IPS-18a (cell line): ENCODE measurements at regions not wholly inside any gene's neighbourhood (a gene's known extent, or its start where the extent isn't known, plus 50 kb on each side); places are given as distances from the start of the nearest gene placed in this dataset.
"Not testable (repeated sequence)": the region's sequence is repeated elsewhere in the genome, so short reads cannot be mapped to it uniquely, and the experiment has no call there.

Experiments used
- H3K27ac ChIP-seq: one replicate; pipeline ENCODE4 v1.5.1; 2013; ENCODE audit warnings: low read length
- H3K27me3 ChIP-seq: one replicate; pipeline ENCODE4 v1.6.1; 2013; ENCODE audit warnings: mild to moderate bottlenecking, low read length; ENCODE audit not compliant: control insufficient read depth, insufficient read depth
- H3K36me3 ChIP-seq: one replicate; pipeline ENCODE4 v1.6.1; 2013; ENCODE audit warnings: low read depth, low read length; ENCODE audit not compliant: control insufficient read depth
- H3K4me1 ChIP-seq: one replicate; pipeline ENCODE4 v1.6.1; 2013; ENCODE audit warnings: low read depth, low read length; ENCODE audit not compliant: control insufficient read depth
- H3K4me3 ChIP-seq: one replicate; pipeline ENCODE4 v1.5.1; 2013; ENCODE audit warnings: low read length
- H3K9ac ChIP-seq: one replicate; pipeline ENCODE4 v1.6.1; 2013; ENCODE audit warnings: mild to moderate bottlenecking, low read length, moderate library complexity
- H3K9me3 ChIP-seq: one replicate; pipeline ENCODE4 v1.6.1; 2013; ENCODE audit warnings: low read depth, low read length; ENCODE audit not compliant: control insufficient read depth

DNA sequence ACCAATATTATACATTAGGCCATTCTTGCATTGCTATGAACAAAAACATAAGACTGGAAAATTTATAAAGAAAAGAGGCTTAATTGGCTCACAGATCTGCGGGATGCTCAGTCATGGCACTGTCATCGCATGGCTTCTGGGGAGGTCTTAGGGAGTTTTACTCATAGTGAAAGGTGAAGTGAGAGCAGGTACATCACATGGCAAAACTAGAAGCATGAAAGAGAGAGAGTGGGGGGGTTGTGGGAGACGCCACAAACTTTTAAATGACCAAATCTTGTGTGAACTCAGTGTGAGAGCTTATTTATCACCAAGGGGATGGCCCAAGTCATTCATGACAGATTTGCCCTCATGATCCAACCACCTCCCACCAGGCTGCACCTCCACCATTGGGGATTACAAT lies 398.3 kb upstream of the EDIL3 start:
- no peak overlapping the region for H3K4me3 ChIP-seq
- H3K9ac ChIP-seq, result no peak overlapping the region
- no peaks in the 10 kb centered on the region for H3K36me3 ChIP-seq
- no peaks in the 10 kb centered on the region for H3K4me1 ChIP-seq
- H3K27ac ChIP-seq, result no peak overlapping the region
- H3K9me3 ChIP-seq, result no peaks in the 10 kb centered on the region
- H3K27me3 ChIP-seq, result no peaks in the 10 kb centered on the region

DNA sequence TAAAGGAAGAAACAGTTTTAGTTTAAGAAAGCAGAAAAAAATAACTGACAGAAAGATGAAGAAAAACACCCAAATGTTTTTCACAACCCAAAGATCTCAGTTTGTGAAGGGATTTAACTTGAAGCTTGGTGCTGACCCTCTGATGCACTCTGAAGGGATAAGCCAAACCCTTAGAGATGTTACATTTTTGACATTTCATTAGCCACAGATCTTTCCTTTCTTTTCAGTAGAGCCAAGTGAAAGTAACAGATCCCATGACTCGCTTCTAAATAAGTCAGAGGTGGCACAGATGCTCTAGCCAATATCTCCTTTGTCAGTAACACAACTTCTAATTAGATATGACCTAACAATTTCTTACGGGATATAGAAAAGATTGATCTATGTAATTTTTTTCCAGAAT lies 394.5 kb upstream of the EDIL3 start:
- H3K4me1 ChIP-seq, result no peaks in the 10 kb centered on the region
- H3K4me3 ChIP-seq, result no peak overlapping the region
- no peak overlapping the region for H3K9ac ChIP-seq
- no peaks in the 10 kb centered on the region for H3K36me3 ChIP-seq
- H3K27ac ChIP-seq, result no peak overlapping the region
- H3K27me3 ChIP-seq, result no peaks in the 10 kb centered on the region
- no peaks in the 10 kb centered on the region for H3K9me3 ChIP-seq

DNA sequence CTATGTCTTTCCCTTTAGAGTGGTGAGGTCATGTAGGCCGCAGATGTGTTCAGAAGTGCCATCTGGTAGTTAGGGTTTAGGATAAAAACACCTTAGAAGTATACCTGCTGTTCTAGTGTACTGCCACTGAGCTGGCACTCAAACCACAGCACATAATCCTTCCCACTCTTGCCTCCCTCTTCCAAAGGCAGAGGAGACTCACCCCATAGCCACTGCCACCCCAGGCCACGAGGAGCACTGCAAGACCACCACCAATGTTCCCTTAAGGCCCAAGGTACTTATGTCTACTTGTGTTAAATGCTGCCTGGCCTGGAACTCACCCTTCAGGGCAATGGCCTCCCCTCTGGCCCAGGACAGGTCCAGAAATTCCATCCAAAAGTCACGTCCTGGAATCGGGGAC lies 379.5 kb upstream of the EDIL3 start:
- no peak overlapping the region for H3K27ac ChIP-seq
- no peak overlapping the region for H3K9ac ChIP-seq
- no peaks in the 10 kb centered on the region for H3K36me3 ChIP-seq
- no peaks in the 10 kb centered on the region for H3K27me3 ChIP-seq
- no peaks in the 10 kb centered on the region for H3K4me1 ChIP-seq
- no peaks in the 10 kb centered on the region for H3K9me3 ChIP-seq
- no peak overlapping the region for H3K4me3 ChIP-seq

DNA sequence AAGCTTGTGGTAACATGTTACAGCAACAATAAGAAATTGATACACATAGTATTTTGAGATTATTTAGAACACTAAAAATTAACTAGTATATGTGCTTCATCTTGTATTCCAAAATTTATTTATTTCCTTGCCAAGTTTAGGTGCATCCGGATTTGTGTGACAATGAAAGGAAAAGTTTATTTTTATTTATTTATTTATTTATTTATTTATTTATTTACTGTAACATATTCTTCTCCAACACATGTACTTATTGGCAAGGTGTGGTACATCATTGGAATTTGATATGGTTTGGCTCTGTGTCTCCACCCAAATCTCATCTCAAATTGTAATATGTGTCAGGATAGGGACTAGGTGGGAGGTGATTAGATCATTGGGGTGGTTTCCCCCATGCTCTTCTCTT lies 373.3 kb upstream of the EDIL3 start:
- Histone ChIP-seq H3K9ac (no peak overlapping the region), H3K27me3 (no peaks in the 10 kb centered on the region), H3K36me3 (no peaks in the 10 kb centered on the region), H3K4me1 (no peaks in the 10 kb centered on the region), H3K27ac (no peak overlapping the region), H3K9me3 (no peaks in the 10 kb centered on the region), H3K4me3 (no peak overlapping the region)

DNA sequence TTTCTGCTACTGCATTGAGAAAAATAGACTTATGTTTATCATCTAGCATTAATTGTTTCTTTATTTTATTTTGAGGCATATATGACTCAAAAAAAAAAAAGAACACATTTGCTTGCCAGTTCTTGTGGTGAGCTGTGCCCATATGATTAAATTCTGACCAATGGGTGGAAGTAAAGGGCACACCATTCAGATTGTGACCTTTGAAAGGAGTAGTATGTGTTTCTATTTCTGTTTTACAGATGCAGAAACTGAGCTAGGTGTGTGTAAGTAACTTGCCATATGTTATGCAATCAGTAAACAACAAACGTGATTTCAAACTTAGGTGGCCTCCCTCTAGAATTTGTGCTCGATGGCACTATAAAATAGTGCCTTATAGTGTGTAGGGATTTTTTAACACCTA lies 368.1 kb upstream of the EDIL3 start:
- H3K4me3 ChIP-seq, result no peak overlapping the region
- H3K36me3 ChIP-seq, result no peaks in the 10 kb centered on the region
- H3K4me1 ChIP-seq, result no peaks in the 10 kb centered on the region
- H3K9me3 ChIP-seq, result no peaks in the 10 kb centered on the region
- H3K27ac ChIP-seq, result no peak overlapping the region
- H3K27me3 ChIP-seq, result no peaks in the 10 kb centered on the region
- no peak overlapping the region for H3K9ac ChIP-seq

DNA sequence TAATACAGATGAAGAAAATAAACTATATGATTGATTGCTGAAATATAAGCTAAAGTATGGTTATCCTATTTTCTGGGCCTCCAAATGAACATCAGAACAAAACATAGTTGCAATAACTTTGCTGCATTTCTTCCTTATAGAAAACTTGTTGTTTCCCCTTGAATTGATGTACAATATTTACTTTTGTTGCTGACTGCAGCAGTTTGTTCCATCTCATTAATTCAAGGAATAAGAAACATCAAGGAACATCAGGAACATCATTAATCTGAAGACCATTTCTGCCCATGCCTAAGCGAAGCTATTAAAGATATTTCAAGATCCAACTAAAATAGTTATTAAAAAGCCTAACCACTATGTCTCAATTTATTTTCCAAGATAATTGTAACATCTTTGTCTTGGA lies 363.6 kb upstream of the EDIL3 start:
- Histone ChIP-seq H3K27me3 (no peaks in the 10 kb centered on the region), H3K36me3 (no peaks in the 10 kb centered on the region), H3K9me3 (no peaks in the 10 kb centered on the region), H3K27ac (no peak overlapping the region), H3K4me1 (no peaks in the 10 kb centered on the region), H3K4me3 (no peak overlapping the region), H3K9ac (no peak overlapping the region)

DNA sequence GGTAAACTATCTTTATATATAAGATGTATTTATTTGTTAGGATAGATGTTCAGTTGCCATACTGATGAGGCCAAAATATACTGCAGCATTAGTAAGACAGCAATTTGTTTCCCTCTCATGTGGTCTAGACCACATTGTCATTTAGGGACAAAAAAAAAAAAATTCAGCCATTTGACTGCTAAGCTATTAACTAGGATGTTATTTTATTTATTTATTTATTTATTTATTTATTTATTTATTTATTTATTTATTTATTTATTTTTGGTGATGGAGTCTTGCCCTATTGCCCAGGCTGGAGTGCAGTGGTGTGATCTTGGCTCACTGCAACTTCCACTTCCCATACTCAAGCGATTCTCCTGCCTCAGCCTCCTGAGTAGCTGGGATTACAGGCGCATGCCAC lies 361.6 kb upstream of the EDIL3 start:
- not testable (repeated sequence) for H3K27me3 ChIP-seq

DNA sequence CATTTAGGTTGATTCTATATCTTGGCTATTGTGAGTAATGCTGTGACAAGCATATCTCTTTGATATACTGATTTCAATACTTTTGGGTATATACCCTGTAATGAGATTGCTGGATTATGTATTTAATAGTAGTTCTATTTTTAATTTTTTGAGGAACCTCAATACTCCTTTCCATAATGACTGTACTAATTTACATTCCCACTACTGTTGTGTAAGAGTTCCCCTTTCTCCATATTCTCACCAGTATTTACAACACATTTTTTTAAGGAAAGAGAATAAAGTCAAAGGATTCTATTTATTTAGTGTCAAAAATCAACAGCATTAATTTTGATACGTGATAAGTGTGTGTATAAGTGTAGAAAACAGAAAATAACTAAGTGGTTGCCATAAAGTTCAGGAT lies 356.4 kb upstream of the EDIL3 start:
- H3K36me3 ChIP-seq, result no peaks in the 10 kb centered on the region
- H3K9me3 ChIP-seq, result no peaks in the 10 kb centered on the region
- H3K4me1 ChIP-seq, result no peaks in the 10 kb centered on the region
- no peak overlapping the region for H3K27ac ChIP-seq
- H3K9ac ChIP-seq, result no peak overlapping the region
- no peaks in the 10 kb centered on the region for H3K27me3 ChIP-seq
- no peak overlapping the region for H3K4me3 ChIP-seq

More for the DNA sequence above, 361.6 kb upstream of the EDIL3 start:
- H3K36me3 ChIP-seq, H3K27ac ChIP-seq, H3K9me3 ChIP-seq, H3K4me1 ChIP-seq, H3K4me3 ChIP-seq, H3K9ac ChIP-seq: not testable (repeated sequence)

DNA sequence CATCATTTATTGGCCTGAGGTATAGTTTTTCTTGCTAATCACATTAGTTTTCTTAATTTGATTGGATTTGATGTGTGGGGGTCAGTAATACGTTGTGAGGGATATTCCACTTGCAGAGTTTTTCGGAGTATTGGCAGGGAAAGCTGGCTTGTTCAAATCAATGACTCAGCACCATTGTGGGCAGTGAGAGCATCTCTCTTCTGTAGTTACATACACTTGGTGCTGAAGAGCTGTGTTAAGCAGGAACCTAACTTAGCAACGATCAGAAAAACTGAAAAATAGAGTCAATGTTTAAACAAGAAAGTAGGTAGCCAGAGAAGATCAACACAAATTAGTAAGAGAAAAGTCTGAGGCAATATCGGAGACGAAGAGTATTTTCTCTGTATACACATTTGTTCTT lies 344.6 kb upstream of the EDIL3 start:
- Histone ChIP-seq H3K27me3 (no peaks in the 10 kb centered on the region), H3K9ac (no peak overlapping the region), H3K9me3 (no peaks in the 10 kb centered on the region), H3K4me1 (no peaks in the 10 kb centered on the region), H3K36me3 (no peaks in the 10 kb centered on the region), H3K4me3 (no peak overlapping the region), H3K27ac (no peak overlapping the region)

DNA sequence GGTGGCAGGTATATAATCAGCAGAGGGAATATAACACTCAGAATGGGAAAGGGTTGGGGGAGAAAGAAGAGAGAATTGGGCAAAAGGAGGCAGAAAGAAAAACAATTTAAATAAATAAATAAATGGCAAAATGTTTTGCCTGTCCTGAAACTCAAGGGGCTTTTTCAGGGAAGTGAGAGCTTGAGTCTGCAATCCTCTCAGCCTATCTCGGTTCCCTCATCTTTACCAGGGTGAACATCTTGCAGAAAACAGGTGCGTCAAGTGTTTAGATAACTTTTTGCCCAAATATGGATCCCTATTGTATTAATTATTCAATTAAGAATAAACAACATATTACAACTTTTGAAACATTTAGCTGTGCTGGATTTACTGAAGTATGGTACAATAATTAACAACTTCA lies 343.0 kb upstream of the EDIL3 start:
- Histone ChIP-seq H3K36me3 (no peaks in the 10 kb centered on the region), H3K4me1 (no peaks in the 10 kb centered on the region), H3K9me3 (no peaks in the 10 kb centered on the region)

DNA sequence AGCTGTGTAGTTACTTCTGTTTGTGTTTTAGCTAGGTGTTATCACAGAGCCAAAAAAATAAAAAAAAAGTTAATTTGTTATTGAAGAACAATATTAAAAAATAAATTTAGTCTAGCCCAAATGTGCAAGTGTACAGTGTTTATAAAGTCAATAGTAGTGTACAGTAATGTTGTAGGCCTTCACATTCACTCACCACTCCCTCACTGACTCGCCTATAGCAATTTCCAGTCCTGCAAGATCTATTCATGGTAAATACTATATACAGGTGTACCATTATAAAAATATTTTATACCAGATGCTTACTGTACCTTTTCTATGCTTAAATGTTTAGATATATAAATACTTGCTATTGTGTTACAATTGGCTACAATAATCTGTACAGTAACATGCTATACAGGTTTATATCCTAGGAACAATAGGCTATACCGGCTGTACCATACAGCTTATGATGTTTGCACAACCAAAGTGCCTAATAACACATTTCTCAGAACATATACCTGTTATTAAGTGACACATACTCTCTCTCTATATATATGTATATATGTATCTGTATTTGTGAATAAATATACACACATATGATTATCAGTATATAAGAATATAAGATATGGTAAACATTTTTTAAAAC lies 341.4 kb upstream of the EDIL3 start:
- Histone ChIP-seq H3K27me3 (no peaks in the 10 kb centered on the region), H3K9ac (no peak overlapping the region), H3K4me1 (no peaks in the 10 kb centered on the region), H3K36me3 (no peaks in the 10 kb centered on the region), H3K9me3 (no peaks in the 10 kb centered on the region), H3K27ac (no peak overlapping the region), H3K4me3 (no peak overlapping the region)

More for the DNA sequence above, 343.0 kb upstream of the EDIL3 start:
- Histone ChIP-seq H3K9ac (no peak overlapping the region), H3K27ac (no peak overlapping the region), H3K27me3 (no peaks in the 10 kb centered on the region), H3K4me3 (no peak overlapping the region)

DNA sequence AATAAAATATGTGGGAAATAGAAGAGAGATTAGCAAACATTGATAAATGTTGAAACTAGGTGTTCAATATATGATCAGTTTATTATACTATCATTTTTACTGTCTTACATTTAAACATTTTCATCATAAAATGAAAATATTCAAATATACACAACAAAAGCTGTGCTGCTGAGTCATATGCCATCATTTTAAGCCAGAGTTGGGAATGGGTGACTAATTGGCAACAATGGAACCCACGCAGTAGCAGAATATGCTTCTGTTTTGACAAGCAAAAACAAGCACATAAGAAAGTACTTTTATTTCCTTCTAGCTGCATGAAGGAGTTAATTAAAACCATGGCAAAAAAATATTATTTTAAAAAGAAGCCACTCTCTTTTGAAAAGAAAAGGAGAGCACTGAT lies 340.0 kb upstream of the EDIL3 start:
- H3K27me3 ChIP-seq, result no peaks in the 10 kb centered on the region
- no peak overlapping the region for H3K4me3 ChIP-seq
- H3K27ac ChIP-seq, result no peak overlapping the region
- no peaks in the 10 kb centered on the region for H3K9me3 ChIP-seq
- no peaks in the 10 kb centered on the region for H3K4me1 ChIP-seq
- H3K36me3 ChIP-seq, result no peaks in the 10 kb centered on the region
- H3K9ac ChIP-seq, result no peak overlapping the region
